ENCODE measurements at regions not wholly inside any gene's neighbourhood (a gene's known extent, or its start where the extent isn't known, plus 50 kb on each side); places are given as distances from the start of the nearest gene placed in this dataset.

GRCh38 chr14:98761993-98762392, 510.0 kb downstream of the BCL11B start:
- CTCF ChIA-PET: no interaction called here

DNA sequence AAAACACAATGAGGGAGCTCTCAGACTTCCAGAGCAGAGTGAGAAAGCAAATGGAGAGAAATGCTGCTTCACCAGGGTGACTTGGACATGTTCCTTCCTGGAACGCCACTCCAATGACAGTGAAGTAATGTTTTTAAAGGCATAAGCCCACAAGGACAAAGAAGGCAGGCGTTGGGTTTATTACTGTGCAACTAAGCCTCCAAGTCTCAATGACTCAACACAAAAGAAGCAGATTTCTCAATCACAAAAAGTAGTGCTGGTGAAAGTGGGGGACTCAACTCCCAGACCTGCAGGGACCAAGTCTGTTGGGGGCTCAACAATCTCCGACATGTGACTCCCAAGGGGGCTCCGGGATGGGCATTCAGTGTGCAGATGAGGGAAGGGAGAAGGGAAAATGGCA, 505.2 kb downstream of the BCL11B start:
- Histone ChIP-seq H3K36me3 (ENCODE audit: control insufficient read depth, insufficient read depth, low read length) (no peaks in the 10 kb centered on the region), H3K4me3 (ENCODE audit: low read depth, low read length) (no peak overlapping the region), H3K27me3 (ENCODE audit: control insufficient read depth, insufficient read depth, low read length) (no peaks in the 10 kb centered on the region)
- CTCF ChIA-PET: no interaction called here
- TF ChIP-seq, protein P1, sequence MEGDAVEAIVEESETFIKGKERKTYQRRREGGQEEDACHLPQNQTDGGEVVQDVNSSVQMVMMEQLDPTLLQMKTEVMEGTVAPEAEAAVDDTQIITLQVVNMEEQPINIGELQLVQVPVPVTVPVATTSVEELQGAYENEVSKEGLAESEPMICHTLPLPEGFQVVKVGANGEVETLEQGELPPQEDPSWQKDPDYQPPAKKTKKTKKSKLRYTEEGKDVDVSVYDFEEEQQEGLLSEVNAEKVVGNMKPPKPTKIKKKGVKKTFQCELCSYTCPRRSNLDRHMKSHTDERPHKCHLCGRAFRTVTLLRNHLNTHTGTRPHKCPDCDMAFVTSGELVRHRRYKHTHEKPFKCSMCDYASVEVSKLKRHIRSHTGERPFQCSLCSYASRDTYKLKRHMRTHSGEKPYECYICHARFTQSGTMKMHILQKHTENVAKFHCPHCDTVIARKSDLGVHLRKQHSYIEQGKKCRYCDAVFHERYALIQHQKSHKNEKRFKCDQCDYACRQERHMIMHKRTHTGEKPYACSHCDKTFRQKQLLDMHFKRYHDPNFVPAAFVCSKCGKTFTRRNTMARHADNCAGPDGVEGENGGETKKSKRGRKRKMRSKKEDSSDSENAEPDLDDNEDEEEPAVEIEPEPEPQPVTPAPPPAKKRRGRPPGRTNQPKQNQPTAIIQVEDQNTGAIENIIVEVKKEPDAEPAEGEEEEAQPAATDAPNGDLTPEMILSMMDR (IDR thresholded peaks at IDR 0.05; ENCODE audit: insufficient read depth, low read depth, low read length): no peak
- DNase-seq (ENCODE audit: low read depth): no peak
- POLR2A ChIA-PET: no interaction called here

More at GRCh38 chr14:98761993-98762392, 510.0 kb downstream of the BCL11B start:
- no peak for DNase-seq (ENCODE audit: low read depth)
- Histone ChIP-seq H3K27me3 (ENCODE audit: control insufficient read depth, insufficient read depth, low read length) (no peaks in the 10 kb centered on the region), H3K4me3 (ENCODE audit: low read depth, low read length) (no peak overlapping the region), H3K36me3 (ENCODE audit: control insufficient read depth, insufficient read depth, low read length) (no peaks in the 10 kb centered on the region)
- POLR2A ChIA-PET: no interaction called here
- TF ChIP-seq, protein P1 (IDR thresholded peaks at IDR 0.05; ENCODE audit: insufficient read depth, low read depth, low read length): no peak

GRCh38 chr14:98769326-98769725, 502.7 kb downstream of the BCL11B start:
- TF ChIP-seq, protein P1 (IDR thresholded peaks at IDR 0.05; ENCODE audit: insufficient read depth, low read depth, low read length): no peak
- ChIA-PET POLR2A (no interaction called here), CTCF (interaction anchor here (1.0 kb wide), 1 partner anchor 63 kb away, joined by 3 read pairs; no protein-coding TSS in a partner anchor)
- Histone ChIP-seq H3K4me3 (ENCODE audit: low read depth, low read length) (no peak overlapping the region), H3K36me3 (ENCODE audit: control insufficient read depth, insufficient read depth, low read length) (no peaks in the 10 kb centered on the region), H3K27me3 (ENCODE audit: control insufficient read depth, insufficient read depth, low read length) (no peaks in the 10 kb centered on the region)
- DNase-seq (ENCODE audit: low read depth): no peak

GRCh38 chr14:98770151-98770550, 501.8 kb downstream of the BCL11B start:
- DNase-seq (ENCODE audit: low read depth): no peak
- Histone ChIP-seq H3K4me3 (ENCODE audit: low read depth, low read length) (no peak overlapping the region), H3K27me3 (ENCODE audit: control insufficient read depth, insufficient read depth, low read length) (no peaks in the 10 kb centered on the region), H3K36me3 (ENCODE audit: control insufficient read depth, insufficient read depth, low read length) (no peaks in the 10 kb centered on the region)
- ChIA-PET POLR2A (no interaction called here), CTCF (no interaction called here)
- TF ChIP-seq, protein P1 (IDR thresholded peaks at IDR 0.05; ENCODE audit: insufficient read depth, low read depth, low read length): no peak

DNA sequence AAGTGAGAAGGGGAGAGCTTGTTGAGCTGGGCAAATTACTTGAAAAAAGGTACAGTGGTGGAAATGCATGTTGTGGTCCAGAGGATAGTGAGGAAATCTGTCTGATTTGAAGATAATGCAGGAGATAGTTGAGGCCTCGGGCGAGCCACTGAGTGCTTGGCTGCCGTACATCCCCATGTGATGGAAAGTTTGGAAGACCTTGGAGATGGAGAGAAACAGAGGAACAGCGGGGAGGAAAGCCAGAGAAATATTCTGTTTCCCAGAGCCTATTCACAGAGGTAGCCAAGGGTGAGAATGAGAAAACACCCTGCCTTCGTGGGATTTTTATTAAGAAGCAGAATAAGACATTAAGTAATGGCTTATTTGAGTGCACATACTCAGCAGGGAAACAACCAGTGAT, 498.2 kb downstream of the BCL11B start:
- ChIA-PET CTCF (no interaction called here), POLR2A (no interaction called here)
- TF ChIP-seq, protein P1 (IDR thresholded peaks at IDR 0.05; ENCODE audit: insufficient read depth, low read depth, low read length): no peak
- H3K27me3 ChIP-seq (ENCODE audit: control insufficient read depth, insufficient read depth, low read length): no peaks in the 10 kb centered on the region
- H3K4me3 ChIP-seq (ENCODE audit: low read depth, low read length): no peak overlapping the region
- DNase-seq (ENCODE audit: low read depth): no peak
- no peaks in the 10 kb centered on the region for H3K36me3 ChIP-seq (ENCODE audit: control insufficient read depth, insufficient read depth, low read length)
